ENCODE measurements at regions not wholly inside any gene's neighbourhood (a gene's known extent, or its start where the extent isn't known, plus 50 kb on each side); places are given as distances from the start of the nearest gene placed in this dataset.

GRCh38 chr4:95674521-95674981, 125.8 kb upstream of the UNC5C start:
- Histone ChIP-seq H3K4me1 (ENCODE audit: insufficient read depth, low read length, severe bottlenecking) (no peaks in the 10 kb centered on the region), H3K4me3 (ENCODE audit: low read depth, low read length, poor library complexity, severe bottlenecking) (no peak overlapping the region), H2AFZ (ENCODE audit: low read length) (no peak overlapping the region), H3K27ac (ENCODE audit: low read depth, low read length, poor library complexity, severe bottlenecking) (no peak overlapping the region), H3K36me3 (ENCODE audit: insufficient read depth, low read length) (no peaks in the 10 kb centered on the region), H3K9ac (ENCODE audit: low read length) (no peak overlapping the region), H3K4me2 (ENCODE audit: low read length) (no peak overlapping the region), H3F3A (ENCODE audit: insufficient read depth, low read length) (no peaks in the 10 kb centered on the region), H3K9me3 (ENCODE audit: low read length) (no peaks in the 10 kb centered on the region), H3K79me2 (ENCODE audit: insufficient read depth, low read length) (no peaks in the 10 kb centered on the region), H4K20me1 (ENCODE audit: insufficient read depth, low read length) (no peaks in the 10 kb centered on the region), H3K9me2 (ENCODE audit: low read depth, low read length) (no peaks in the 10 kb centered on the region), H3K27me3 (ENCODE audit: insufficient read depth, low read length) (no peaks in the 10 kb centered on the region)
- TF ChIP-seq EZH2 (IDR thresholded peaks at IDR 0.05; ENCODE audit: borderline replicate concordance, low read length) (no peak), CTCF (IDR thresholded peaks at IDR 0.05; ENCODE audit: low read length) (no peak)

GRCh38 chr4:95672811-95673210, 124.0 kb upstream of the UNC5C start:
- TF ChIP-seq CTCF (IDR thresholded peaks at IDR 0.05; ENCODE audit: low read length), result no peak
- no peak for TF ChIP-seq EZH2 (IDR thresholded peaks at IDR 0.05; ENCODE audit: borderline replicate concordance, low read length)
- Histone ChIP-seq H3K36me3 (ENCODE audit: insufficient read depth, low read length) (no peaks in the 10 kb centered on the region), H3K4me1 (ENCODE audit: insufficient read depth, low read length, severe bottlenecking) (no peaks in the 10 kb centered on the region)

GRCh38 chr4:95660719-95661118, 111.9 kb upstream of the UNC5C start:
- Histone ChIP-seq H3K9me2 (ENCODE audit: low read depth, low read length) (no peaks in the 10 kb centered on the region), H3F3A (ENCODE audit: insufficient read depth, low read length) (no peaks in the 10 kb centered on the region), H3K4me1 (ENCODE audit: insufficient read depth, low read length, severe bottlenecking) (no peaks in the 10 kb centered on the region), H3K36me3 (ENCODE audit: insufficient read depth, low read length) (no peaks in the 10 kb centered on the region), H4K20me1 (ENCODE audit: insufficient read depth, low read length) (no peaks in the 10 kb centered on the region), H3K9me3 (ENCODE audit: low read length) (no peaks in the 10 kb centered on the region), H3K4me3 (ENCODE audit: low read depth, low read length, poor library complexity, severe bottlenecking) (no peak overlapping the region), H2AFZ (ENCODE audit: low read length) (no peak overlapping the region), H3K27me3 (ENCODE audit: insufficient read depth, low read length) (no peaks in the 10 kb centered on the region), H3K4me2 (ENCODE audit: low read length) (no peak overlapping the region), H3K79me2 (ENCODE audit: insufficient read depth, low read length) (no peaks in the 10 kb centered on the region), H3K9ac (ENCODE audit: low read length) (no peak overlapping the region), H3K27ac (ENCODE audit: low read depth, low read length, poor library complexity, severe bottlenecking) (no peak overlapping the region)
- TF ChIP-seq CTCF (IDR thresholded peaks at IDR 0.05; ENCODE audit: low read length), result no peak
- no peak for TF ChIP-seq EZH2 (IDR thresholded peaks at IDR 0.05; ENCODE audit: borderline replicate concordance, low read length)

More at GRCh38 chr4:95672811-95673210, 124.0 kb upstream of the UNC5C start:
- no peak overlapping the region for H3K27ac ChIP-seq (ENCODE audit: low read depth, low read length, poor library complexity, severe bottlenecking)
- no peaks in the 10 kb centered on the region for H3F3A ChIP-seq (ENCODE audit: insufficient read depth, low read length)
- H3K4me2 ChIP-seq (ENCODE audit: low read length), result no peak overlapping the region
- H4K20me1 ChIP-seq (ENCODE audit: insufficient read depth, low read length), result no peaks in the 10 kb centered on the region
- H3K9me2 ChIP-seq (ENCODE audit: low read depth, low read length), result no peaks in the 10 kb centered on the region
- H3K4me3 ChIP-seq (ENCODE audit: low read depth, low read length, poor library complexity, severe bottlenecking), result no peak overlapping the region
- no peaks in the 10 kb centered on the region for H3K27me3 ChIP-seq (ENCODE audit: insufficient read depth, low read length)
- no peaks in the 10 kb centered on the region for H3K79me2 ChIP-seq (ENCODE audit: insufficient read depth, low read length)
- H3K9ac ChIP-seq (ENCODE audit: low read length), result no peak overlapping the region
- H3K9me3 ChIP-seq (ENCODE audit: low read length), result no peaks in the 10 kb centered on the region
- no peak overlapping the region for H2AFZ ChIP-seq (ENCODE audit: low read length)
